Fibroblast of lung (primary cell): ENCODE measurements at regions not wholly inside any gene's neighbourhood (a gene's known extent, or its start where the extent isn't known, plus 50 kb on each side); places are given as distances from the start of the nearest gene placed in this dataset.

Experiments used
- DNase-seq, 2 donors: peaks; one replicate each; pipeline versions ENCODE4 v3.0.0 to v3.0.0-alpha.2; 2010; ENCODE audit warnings: low read depth in 2 of 2
- H2AFZ ChIP-seq: 2 replicates; pipeline ENCODE4 v1.5.1; 2012; ENCODE audit warnings: low read length, control low read depth, inconsistent platforms
- H3K27ac ChIP-seq: 2 replicates; pipeline ENCODE4 v1.5.1; 2011; ENCODE audit warnings: low read length, control low read depth; ENCODE audit not compliant: insufficient read depth
- H3K27me3 ChIP-seq: 2 replicates; pipeline ENCODE4 v1.5.1; 2011; ENCODE audit warnings: mild to moderate bottlenecking, low read length; ENCODE audit not compliant: control insufficient read depth, insufficient read depth
- H3K36me3 ChIP-seq: 2 replicates; pipeline ENCODE4 v1.5.1; 2011; ENCODE audit warnings: low read length; ENCODE audit not compliant: control insufficient read depth, insufficient read depth
- H3K4me1 ChIP-seq: 2 replicates; pipeline ENCODE4 v1.5.1; 2011; ENCODE audit warnings: low read length; ENCODE audit not compliant: control insufficient read depth, insufficient read depth; ENCODE audit errors: extremely low read depth
- H3K4me2 ChIP-seq: 2 replicates; pipeline ENCODE4 v1.5.1; 2011; ENCODE audit warnings: low read length, control low read depth; ENCODE audit not compliant: insufficient read depth; ENCODE audit errors: extremely low read depth
- H3K4me3 ChIP-seq, 4 experiments: fragments of 200-600 bp in 1 of 4; sonication (generic) in 1 of 4; replicated peaks in 1 of 4; 2 replicates each; pipeline ENCODE4 v1.5.1; 2011 to 2016; ENCODE audit warnings: low read length in 4 of 4, low read depth in 3 of 4, mild to moderate bottlenecking in 3 of 4, control low read depth in 2 of 4, inconsistent platforms in 1 of 4, mixed read lengths in 1 of 4; ENCODE audit not compliant: insufficient read depth in 1 of 4; ENCODE audit errors: control extremely low read depth in 1 of 4
- H3K79me2 ChIP-seq: 2 replicates; pipeline ENCODE4 v1.5.1; 2012; ENCODE audit warnings: mild to moderate bottlenecking, low read length, inconsistent platforms; ENCODE audit not compliant: control insufficient read depth, insufficient read depth
- H3K9ac ChIP-seq: 2 replicates; pipeline ENCODE4 v1.5.1; 2011; ENCODE audit warnings: mild to moderate bottlenecking, low read length, control low read depth; ENCODE audit not compliant: insufficient read depth
- H3K9me3 ChIP-seq: 2 replicates; pipeline ENCODE4 v1.5.1; 2012; ENCODE audit warnings: low read depth, low read length; ENCODE audit not compliant: control insufficient read depth, insufficient read depth
- H4K20me1 ChIP-seq: 2 replicates; pipeline ENCODE4 v1.5.1; 2011; ENCODE audit warnings: low read length; ENCODE audit not compliant: control insufficient read depth, insufficient read depth; ENCODE audit errors: extremely low read depth
- CTCF ChIP-seq, 2 donors: IDR thresholded peaks in 1 of 2; conservative IDR thresholded peaks in 1 of 2; 1 replicate in 1 of 2; 2 replicates in 1 of 2; pipeline ENCODE4 v1.5.1; 2011 to 2012; ENCODE audit warnings: low read length in 2 of 2, control low read depth in 1 of 2, inconsistent platforms in 1 of 2, low read depth in 1 of 2, mild to moderate bottlenecking in 1 of 2
- EZH2 ChIP-seq: IDR thresholded peaks from 2 replicates; pipeline ENCODE4 v1.5.1; 2012; ENCODE audit warnings: low read length, control low read depth, mild to moderate bottlenecking; ENCODE audit errors: missing control alignments

- Histone ChIP-seq H3K4me3 (no peak overlapping the region), H4K20me1 (no peaks in the 10 kb centered on the region), H2AFZ (no peak overlapping the region), H3K27me3 (no peaks in the 10 kb centered on the region), H3K79me2 (no peaks in the 10 kb centered on the region), H3K9me3 (no peaks in the 10 kb centered on the region), H3K4me1 (no peaks in the 10 kb centered on the region), H3K9ac (no peak overlapping the region), H3K4me2 (no peak overlapping the region), H3K27ac (no peak overlapping the region), H3K36me3 (no peaks in the 10 kb centered on the region)
- TF ChIP-seq EZH2 (no peak), CTCF (conservative IDR thresholded peaks at IDR 0.05 in 1 of 2, IDR thresholded peaks at IDR 0.05 in 1 of 2; ENCODE audit: low read depth in 1 of 2, low read length in 2 of 2) (no peak)
- DNase-seq, result no peak
These were observed 159.9 kb downstream of the TMEM38B start for GRCh38 chr9:105854026-105854782.

- Histone ChIP-seq H3K27me3 (no peaks in the 10 kb centered on the region), H3K79me2 (no peaks in the 10 kb centered on the region), H3K27ac (no peak overlapping the region), H3K4me3 (no peak overlapping the region), H3K4me2 (no peak overlapping the region), H3K9ac (no peak overlapping the region), H3K36me3 (no peaks in the 10 kb centered on the region), H3K9me3 (no peaks in the 10 kb centered on the region), H4K20me1 (no peaks in the 10 kb centered on the region), H3K4me1 (no peaks in the 10 kb centered on the region), H2AFZ (no peak overlapping the region)
- TF ChIP-seq EZH2 (no peak), CTCF (conservative IDR thresholded peaks at IDR 0.05 in 1 of 2, IDR thresholded peaks at IDR 0.05 in 1 of 2; ENCODE audit: low read depth in 1 of 2, low read length in 2 of 2) (no peak)
- no peak for DNase-seq
These were observed 160.7 kb downstream of the TMEM38B start for GRCh38 chr9:105854783-105855724.

- Histone ChIP-seq H3K36me3 (no peaks in the 10 kb centered on the region), H3K4me3 (no peak overlapping the region), H3K4me1 (no peaks in the 10 kb centered on the region), H3K9me3 (no peaks in the 10 kb centered on the region), H4K20me1 (no peaks in the 10 kb centered on the region), H3K4me2 (no peak overlapping the region), H3K79me2 (no peaks in the 10 kb centered on the region), H2AFZ (no peak overlapping the region), H3K27me3 (no peaks in the 10 kb centered on the region), H3K9ac (no peak overlapping the region), H3K27ac (no peak overlapping the region)
- TF ChIP-seq CTCF (conservative IDR thresholded peaks at IDR 0.05 in 1 of 2, IDR thresholded peaks at IDR 0.05 in 1 of 2; ENCODE audit: low read depth in 1 of 2, low read length in 2 of 2) (no peak), EZH2 (no peak)
- no peak for DNase-seq
These were observed 161.6 kb downstream of the TMEM38B start for GRCh38 chr9:105855987-105856386.
